ENCODE measurements at regions not wholly inside any gene's neighbourhood (a gene's known extent, or its start where the extent isn't known, plus 50 kb on each side); places are given as distances from the start of the nearest gene placed in this dataset.

GRCh38 chr3:176969066-176969465, 228.2 kb downstream of the TBL1XR1 start:
- no peak for DNase-seq (ENCODE audit: low read depth)

- no peak for DNase-seq (ENCODE audit: low read depth)
Observed at GRCh38 chr3:176968631-176969030, 228.7 kb downstream of the TBL1XR1 start.

DNA sequence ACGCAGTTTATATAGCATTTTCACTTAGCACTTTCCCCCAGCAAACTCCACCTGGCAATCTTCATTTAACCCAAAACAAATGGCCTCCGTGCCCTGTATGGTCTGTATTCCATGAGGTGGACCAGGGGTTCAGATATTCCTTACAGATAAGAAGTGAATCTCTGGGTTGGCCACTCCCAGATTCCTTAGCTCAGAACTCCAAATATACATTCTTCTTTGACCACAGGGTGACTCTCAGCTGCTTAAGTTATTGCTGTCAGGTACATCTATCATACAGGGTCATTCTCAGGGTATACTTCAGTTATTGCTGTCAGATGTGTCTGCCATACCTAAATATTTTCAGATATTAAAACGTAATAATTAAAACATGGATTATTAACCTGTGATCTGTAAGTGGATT, 229.8 kb downstream of the TBL1XR1 start:
- DNase-seq (ENCODE audit: low read depth) = no peak

- DNase-seq (ENCODE audit: low read depth) = no peak
Observed at GRCh38 chr3:176964661-176965060, 232.6 kb downstream of the TBL1XR1 start.

GRCh38 chr3:176961916-176962315, 235.4 kb downstream of the TBL1XR1 start:
- no peak for DNase-seq (ENCODE audit: low read depth)

DNA sequence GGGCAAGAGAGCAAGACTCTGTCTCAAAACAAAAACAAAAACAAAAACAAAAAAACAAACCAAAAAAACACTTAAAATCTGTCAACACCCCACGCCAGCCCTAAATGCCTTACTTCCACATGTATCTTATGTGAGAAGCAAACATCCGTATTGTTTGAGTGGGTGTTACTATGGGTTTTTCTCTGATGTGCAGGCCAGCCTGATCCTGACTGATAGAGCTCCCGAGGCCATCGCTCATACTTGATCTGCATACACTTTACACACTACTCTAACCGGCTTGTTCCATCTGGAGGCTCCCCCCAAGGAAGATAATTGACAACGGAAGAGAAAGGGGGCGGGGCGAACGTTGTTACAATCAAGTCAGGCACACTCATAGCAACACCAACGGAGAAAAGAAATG, 237.4 kb downstream of the TBL1XR1 start:
- DNase-seq (ENCODE audit: low read depth) = no peak

DNA sequence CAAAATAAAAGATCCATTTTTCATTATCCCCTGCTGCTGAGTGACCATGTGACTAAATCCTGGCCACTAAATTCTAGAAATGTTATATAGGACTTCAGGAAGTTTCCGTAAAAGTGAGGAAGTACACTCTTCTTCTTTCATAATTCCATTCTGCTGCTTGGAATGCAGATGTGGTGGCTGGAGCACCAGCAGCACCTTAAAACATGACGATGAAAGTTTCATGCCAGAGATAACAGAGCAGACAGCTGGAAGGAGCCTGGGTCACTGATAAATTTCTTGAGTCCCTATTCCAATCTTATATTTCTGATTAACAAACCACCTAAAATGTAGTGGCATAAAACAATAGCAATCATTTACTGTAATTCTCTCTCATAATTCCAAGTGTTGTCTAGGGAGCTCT, 238.7 kb downstream of the TBL1XR1 start:
- no peak for DNase-seq (ENCODE audit: low read depth)

DNA sequence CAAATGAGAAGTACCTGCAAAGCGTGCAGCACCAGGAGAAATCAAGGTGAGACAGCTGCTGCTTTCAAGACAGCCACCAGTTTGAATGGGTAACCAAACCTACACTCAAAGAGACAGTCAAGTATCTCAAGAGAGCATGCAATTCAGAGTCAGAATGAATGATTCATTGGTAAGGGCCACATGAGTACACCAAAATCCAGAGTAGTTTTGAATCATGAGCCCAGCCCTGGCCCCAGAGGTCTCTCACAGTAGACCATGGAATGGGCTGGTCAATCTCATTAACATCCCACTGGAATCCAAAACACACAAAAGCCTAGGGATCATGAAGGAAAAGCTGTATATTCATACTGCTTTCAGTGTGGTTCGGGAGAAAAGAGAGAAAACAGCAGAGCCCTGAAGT, 242.8 kb downstream of the TBL1XR1 start:
- no peak for DNase-seq (ENCODE audit: low read depth)

GRCh38 chr3:176953106-176954060, 243.9 kb downstream of the TBL1XR1 start:
- no peak for DNase-seq (ENCODE audit: low read depth)

DNA sequence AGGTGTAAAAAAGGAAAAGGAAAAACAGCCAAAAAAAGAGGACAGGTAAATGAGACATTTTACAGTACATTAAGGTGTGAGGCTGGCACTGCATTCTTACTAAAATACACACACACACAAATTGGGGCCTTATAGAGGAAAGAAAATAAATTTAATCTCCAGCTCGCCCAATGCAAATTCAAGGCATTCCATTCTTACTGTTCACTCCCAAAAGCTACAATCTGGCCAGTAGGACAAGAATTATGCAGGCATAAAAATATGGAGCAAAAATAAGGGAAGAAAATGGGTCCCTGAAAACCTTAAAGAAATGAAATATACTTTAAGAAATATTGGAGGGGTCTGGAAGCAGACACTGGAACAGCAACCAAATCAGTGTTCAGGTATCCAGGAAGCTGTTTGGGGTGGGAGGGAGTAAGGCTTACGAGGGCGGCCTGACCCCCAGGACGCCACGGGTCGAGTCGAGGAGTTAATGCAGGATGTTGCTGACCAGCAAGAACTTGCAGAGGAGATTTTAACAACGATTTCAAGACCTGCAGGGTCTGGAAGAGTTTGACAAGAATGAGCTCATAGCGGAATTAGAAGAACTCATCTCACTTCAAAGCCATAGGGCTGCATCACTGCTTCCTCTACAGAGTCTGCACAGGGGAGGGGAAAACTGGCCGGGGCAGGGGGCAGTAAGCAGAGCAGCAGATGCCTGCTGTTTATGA, 245.5 kb downstream of the TBL1XR1 start:
- DNase-seq (ENCODE audit: low read depth) = no peak

DNA sequence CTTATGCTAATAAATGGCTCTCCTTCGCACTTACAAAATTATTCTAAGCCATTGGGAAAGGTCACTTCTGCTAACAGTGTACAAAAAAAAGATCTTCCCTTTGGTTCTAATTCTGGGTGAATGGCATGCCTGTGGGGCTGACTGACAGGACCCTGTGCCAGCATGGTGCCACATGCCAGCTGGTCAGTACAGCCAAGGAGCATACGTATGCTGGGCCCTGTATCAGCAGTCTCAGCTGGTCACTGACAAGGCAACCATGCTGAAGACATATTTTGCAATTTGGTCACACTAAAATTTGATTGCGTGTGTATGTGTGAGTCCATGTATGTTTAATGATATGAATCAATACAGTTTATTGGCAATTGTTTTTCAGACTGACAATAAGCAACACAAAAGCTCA, 246.1 kb downstream of the TBL1XR1 start:
- no peak for DNase-seq (ENCODE audit: low read depth)

DNA sequence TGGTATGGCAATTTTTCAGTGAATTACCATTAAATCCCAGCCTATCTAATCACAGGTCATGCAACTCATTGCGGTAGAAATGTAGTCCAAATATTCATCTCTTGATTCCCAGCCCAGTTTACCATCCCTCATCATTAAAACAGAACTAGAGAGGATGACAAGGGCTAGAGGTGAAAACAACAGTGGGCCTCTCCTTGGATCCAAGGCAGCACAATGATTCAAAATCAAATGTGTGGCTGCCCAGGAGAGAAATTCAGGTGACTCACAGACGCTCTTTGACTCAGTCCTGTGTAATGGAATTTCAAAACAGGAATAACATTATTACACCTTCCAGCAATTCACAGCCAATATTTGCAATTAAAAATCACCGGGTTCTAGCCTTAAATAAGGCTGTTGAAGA, 246.5 kb downstream of the TBL1XR1 start:
- DNase-seq (ENCODE audit: low read depth) = no peak

- no peak for DNase-seq (ENCODE audit: low read depth)
Observed at GRCh38 chr3:176948151-176948550, 249.1 kb downstream of the TBL1XR1 start.

- DNase-seq (ENCODE audit: low read depth) = no peak
Observed at GRCh38 chr3:176946202-176946601, 251.1 kb downstream of the TBL1XR1 start.

DNA sequence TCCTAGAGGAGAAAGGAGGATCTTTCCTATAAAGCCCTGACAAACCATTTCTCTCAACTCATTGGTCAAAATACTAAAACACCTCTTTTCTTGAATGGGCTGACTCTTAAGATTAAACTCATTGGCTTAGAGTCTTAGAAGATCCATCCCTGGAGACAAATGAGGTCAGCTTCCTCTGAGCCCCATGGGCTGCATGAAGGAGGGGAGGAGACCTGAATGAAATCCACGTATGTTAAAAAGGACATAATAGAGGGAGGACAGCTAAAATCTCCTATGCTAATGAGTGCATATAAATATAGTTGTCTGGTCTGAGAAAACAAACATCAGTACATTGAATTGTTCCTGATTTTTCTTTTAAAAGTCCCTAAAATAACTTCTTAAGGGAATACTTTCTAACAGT, 255.0 kb downstream of the TBL1XR1 start:
- no peak for DNase-seq (ENCODE audit: low read depth)

- DNase-seq (ENCODE audit: low read depth) = no peak
Observed at GRCh38 chr3:176941689-176942088, 255.6 kb downstream of the TBL1XR1 start.

DNA sequence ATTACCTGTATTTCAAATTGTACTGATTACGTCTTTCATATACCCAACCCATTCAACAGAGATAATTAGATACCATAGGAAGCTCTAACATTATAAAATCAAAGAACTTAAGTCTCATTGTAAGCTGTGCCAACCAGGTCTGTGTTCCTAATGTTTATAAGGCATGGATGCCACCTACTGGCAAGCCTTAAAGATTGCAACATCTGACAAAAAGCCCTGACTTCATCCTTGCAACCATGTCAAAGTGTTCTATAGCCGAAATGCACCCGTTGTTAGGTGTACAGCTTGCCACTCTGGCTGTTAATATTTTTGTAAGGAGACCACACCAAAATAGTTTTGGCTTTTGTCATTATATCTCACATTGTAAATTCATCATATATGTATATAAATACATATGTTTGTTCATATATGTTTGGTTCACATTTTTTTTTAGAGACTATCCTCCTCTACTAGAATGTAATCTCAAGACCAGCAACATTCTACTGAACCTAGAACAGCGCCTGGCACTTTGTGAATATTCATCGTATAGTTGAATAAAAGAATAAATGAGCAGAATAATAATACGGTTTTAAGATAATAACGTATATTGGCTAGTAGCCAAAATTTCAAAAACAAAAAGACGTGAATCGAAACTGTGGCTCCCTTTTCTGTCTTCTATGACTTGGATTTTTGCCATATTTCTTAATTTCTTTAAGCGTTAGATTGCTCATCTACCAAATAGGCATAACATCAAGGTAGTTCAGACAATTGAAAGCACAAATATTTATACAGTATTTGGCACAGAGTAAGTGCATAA, 258.1 kb downstream of the TBL1XR1 start:
- DNase-seq (ENCODE audit: low read depth) = peak; percentile 1

DNA sequence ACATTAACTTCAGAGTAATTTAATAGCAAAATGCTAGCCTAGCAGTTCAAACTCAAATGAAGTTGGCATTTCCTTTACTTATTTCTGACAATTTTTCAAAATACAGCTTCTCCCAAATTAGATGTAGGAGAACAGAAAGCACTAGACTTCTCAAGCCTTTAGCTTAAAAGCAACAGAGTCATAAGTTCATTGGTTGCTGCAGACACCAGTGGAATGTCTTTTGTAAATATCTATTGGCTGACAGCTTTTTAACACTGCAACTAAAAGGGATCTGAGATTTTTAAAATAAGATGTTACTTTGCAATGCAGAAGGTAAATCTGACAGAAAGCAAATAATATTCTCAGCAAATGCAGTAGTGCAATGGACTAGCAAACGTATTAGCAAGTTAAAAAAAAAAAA, 259.3 kb downstream of the TBL1XR1 start:
- DNase-seq (ENCODE audit: low read depth) = no peak

DNA sequence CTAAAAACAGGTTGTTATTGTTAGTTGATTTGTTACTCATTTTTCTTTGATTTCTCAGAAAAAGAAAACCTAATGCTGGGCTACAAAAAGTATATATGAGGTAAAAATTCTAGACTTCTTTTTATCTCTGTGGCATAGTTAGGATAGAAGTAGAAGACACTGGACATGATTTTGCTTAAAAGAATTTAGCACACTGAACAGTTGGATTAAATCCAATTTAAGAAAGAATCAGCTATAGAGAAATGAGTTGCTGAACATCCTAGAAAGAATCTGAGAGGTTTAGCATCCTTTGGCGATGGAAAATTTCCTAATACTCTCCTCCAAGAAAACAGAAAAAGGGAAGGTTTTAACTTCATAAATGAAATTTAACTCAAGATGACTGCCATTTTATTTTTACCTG, 259.7 kb downstream of the TBL1XR1 start:
- DNase-seq (ENCODE audit: low read depth) = no peak

GRCh38 chr3:176935194-176935888, 261.9 kb downstream of the TBL1XR1 start:
- DNase-seq (ENCODE audit: low read depth) = no peak

- no peak for DNase-seq (ENCODE audit: low read depth)
Observed at GRCh38 chr3:176934698-176935097, 262.6 kb downstream of the TBL1XR1 start.

DNA sequence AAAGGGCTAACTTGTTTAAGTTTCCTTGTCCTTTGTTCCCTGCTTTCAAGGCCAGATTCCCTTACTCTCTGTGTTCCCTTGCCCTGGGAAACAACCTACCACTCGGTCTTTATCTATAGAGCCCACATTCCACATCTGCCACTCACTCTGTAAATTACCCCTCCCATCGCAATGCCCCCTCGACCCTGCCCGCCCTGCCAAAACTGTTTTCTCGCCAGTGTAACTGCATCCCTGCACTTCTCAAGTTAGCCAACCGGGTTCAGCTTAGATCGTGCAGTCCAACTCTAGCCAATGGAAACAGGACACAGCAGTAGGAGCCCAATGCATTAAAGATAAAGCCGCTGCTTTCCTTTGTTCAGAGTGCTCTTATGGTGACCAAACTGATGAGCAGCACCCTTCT, 263.6 kb downstream of the TBL1XR1 start:
- no peak for DNase-seq (ENCODE audit: low read depth)

All from stimulated activated CD8-positive, alpha-beta memory T cell treated with anti-CD3 and anti-CD28 coated beads, Interleukin-4, amount 100 ng/mL, for 24 hours (primary cell).